HL-60 (cell line): ENCODE measurements at regions not wholly inside any gene's neighbourhood (a gene's known extent, or its start where the extent isn't known, plus 50 kb on each side); places are given as distances from the start of the nearest gene placed in this dataset.

Experiments
- POLR2AphosphoS5 ChIP-seq: IDR thresholded peaks from 2 replicates; pipeline ENCODE4 v1.6.1; 2012; ENCODE audit warnings: low read depth
- TF ChIP-seq, protein P1 (sequence below): IDR thresholded peaks from one replicate; pipeline ENCODE4 v1.5.1; 2011; ENCODE audit warnings: low read length, control low read depth, inconsistent platforms; ENCODE audit not compliant: insufficient read depth

DNA sequence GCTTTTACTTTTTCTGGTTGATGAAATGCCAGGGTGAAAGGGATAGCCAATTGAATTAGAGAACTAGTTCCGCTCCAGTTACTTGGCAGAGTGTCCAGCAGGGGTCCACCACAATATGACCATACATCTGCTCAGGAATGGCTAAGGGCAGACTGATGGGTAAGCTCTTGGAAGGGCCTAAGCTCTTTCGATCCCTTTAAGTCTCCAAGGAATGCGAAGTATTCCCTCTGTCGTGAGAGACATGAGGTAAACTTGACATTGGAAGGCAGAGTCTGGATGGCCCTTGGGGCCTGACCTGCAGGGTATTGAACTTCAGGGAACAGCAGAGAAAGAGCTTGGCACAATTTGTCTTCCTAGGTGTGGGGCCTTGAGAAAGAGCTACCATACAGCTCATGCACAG, 805.8 kb downstream of the PLOD2 start:
- no peak for TF ChIP-seq POLR2AphosphoS5
- TF ChIP-seq, protein P1, sequence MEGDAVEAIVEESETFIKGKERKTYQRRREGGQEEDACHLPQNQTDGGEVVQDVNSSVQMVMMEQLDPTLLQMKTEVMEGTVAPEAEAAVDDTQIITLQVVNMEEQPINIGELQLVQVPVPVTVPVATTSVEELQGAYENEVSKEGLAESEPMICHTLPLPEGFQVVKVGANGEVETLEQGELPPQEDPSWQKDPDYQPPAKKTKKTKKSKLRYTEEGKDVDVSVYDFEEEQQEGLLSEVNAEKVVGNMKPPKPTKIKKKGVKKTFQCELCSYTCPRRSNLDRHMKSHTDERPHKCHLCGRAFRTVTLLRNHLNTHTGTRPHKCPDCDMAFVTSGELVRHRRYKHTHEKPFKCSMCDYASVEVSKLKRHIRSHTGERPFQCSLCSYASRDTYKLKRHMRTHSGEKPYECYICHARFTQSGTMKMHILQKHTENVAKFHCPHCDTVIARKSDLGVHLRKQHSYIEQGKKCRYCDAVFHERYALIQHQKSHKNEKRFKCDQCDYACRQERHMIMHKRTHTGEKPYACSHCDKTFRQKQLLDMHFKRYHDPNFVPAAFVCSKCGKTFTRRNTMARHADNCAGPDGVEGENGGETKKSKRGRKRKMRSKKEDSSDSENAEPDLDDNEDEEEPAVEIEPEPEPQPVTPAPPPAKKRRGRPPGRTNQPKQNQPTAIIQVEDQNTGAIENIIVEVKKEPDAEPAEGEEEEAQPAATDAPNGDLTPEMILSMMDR: no peak
